Endothelial cell of umbilical vein (primary cell): ENCODE measurements at regions not wholly inside any gene's neighbourhood (a gene's known extent, or its start where the extent isn't known, plus 50 kb on each side); places are given as distances from the start of the nearest gene placed in this dataset.

ENCODE experiments used
- BruUV-seq: library from RNA; stranded (reverse); fragments of 400-500 nt; replicated peaks from 2 replicates; lab custom pipeline; 2021; lab: Mats Ljungman, UMichigan
- CTCF ChIA-PET: fragments of 300-600, 350-600 bp; sonication (Branson Sonifier 250); formaldehyde crosslinking; loops from one replicate; lab custom pipeline; 2021; ENCODE audit warnings: antibody characterized with exemption, inconsistent platforms; lab: Charles Lee
- POLR2A ChIA-PET: fragments of 300-600, 350-600 bp; sonication (Branson Sonifier 250); formaldehyde crosslinking; loops from one replicate; lab custom pipeline; 2021; ENCODE audit warnings: antibody characterized with exemption, inconsistent platforms; lab: Charles Lee
- DNase-seq: peaks from one replicate; pipeline ENCODE4 v3.0.0-alpha.2; 2011; ENCODE audit warnings: low read depth, low spot score
- FAIRE-seq: peaks from 2 replicates; lab custom pipeline; 2011; peaks lifted over from hg19 to GRCh38; lab: Jason Lieb, UNC
- H2AFZ ChIP-seq: 2 replicates; pipeline ENCODE4 v1.6.0; 2012; ENCODE audit warnings: low read depth, low read length, control low read depth, inconsistent platforms
- H3K27ac ChIP-seq: 2 replicates; pipeline ENCODE4 v1.5.1; 2011; ENCODE audit warnings: low read depth, mild to moderate bottlenecking, control low read depth, low read length, moderate library complexity; ENCODE audit not compliant: insufficient read depth
- H3K27me3 ChIP-seq, 2 experiments: 2 replicates each; pipeline versions ENCODE4 v1.6.0 to v1.6.1; 2011; ENCODE audit warnings: low read length in 2 of 2, mixed read lengths in 1 of 2; ENCODE audit not compliant: control insufficient read depth in 2 of 2, insufficient read depth in 2 of 2
- H3K36me3 ChIP-seq, 2 experiments: 2 replicates in 1 of 2; 3 replicates in 1 of 2; pipeline ENCODE4 v1.5.1; 2011; ENCODE audit warnings: low read length in 2 of 2, mild to moderate bottlenecking in 1 of 2, moderate library complexity in 1 of 2; ENCODE audit not compliant: control insufficient read depth in 2 of 2, insufficient read depth in 2 of 2; ENCODE audit errors: extremely low read depth in 1 of 2
- H3K4me1 ChIP-seq: 3 replicates; pipeline ENCODE4 v1.5.1; 2011; ENCODE audit warnings: mild to moderate bottlenecking, low read length; ENCODE audit not compliant: control insufficient read depth, insufficient read depth; ENCODE audit errors: extremely low read depth
- H3K4me2 ChIP-seq: 2 replicates; pipeline ENCODE4 v1.6.1; 2011; ENCODE audit warnings: low read length, control low read depth, mixed read lengths; ENCODE audit not compliant: insufficient read depth
- H3K4me3 ChIP-seq, 3 experiments: fragments of 200-600 bp in 1 of 3; sonication (generic), shearing (Covaris generic) in 1 of 3; replicated peaks in 1 of 3; 2 replicates each; pipeline ENCODE4 v1.5.1; 2011 to 2016; ENCODE audit warnings: control low read depth in 3 of 3, low read length in 3 of 3, mild to moderate bottlenecking in 2 of 3, inconsistent platforms in 1 of 3, low read depth in 1 of 3, moderate library complexity in 1 of 3; ENCODE audit not compliant: insufficient read depth in 1 of 3
- H3K79me2 ChIP-seq: 2 replicates; pipeline ENCODE4 v1.6.0; 2012; ENCODE audit warnings: low read length, inconsistent platforms; ENCODE audit not compliant: control insufficient read depth, insufficient read depth
- H3K9ac ChIP-seq: replicated peaks from 2 replicates; pipeline ENCODE3; 2011; ENCODE audit warnings: low read length, control low read depth; ENCODE audit not compliant: insufficient read depth; ENCODE audit errors: extremely low read depth
- H3K9me1 ChIP-seq: replicated peaks from 3 replicates; pipeline ENCODE4 v1.6.0; 2011; ENCODE audit warnings: mild to moderate bottlenecking, low read length; ENCODE audit not compliant: control insufficient read depth, insufficient read depth; ENCODE audit errors: extremely low read depth
- H3K9me3 ChIP-seq: replicated peaks from 2 replicates; pipeline ENCODE4 v1.5.1; 2012; ENCODE audit warnings: low read length, inconsistent platforms; ENCODE audit not compliant: control insufficient read depth, insufficient read depth
- H4K20me1 ChIP-seq: replicated peaks from 2 replicates; pipeline ENCODE3; 2011; ENCODE audit warnings: mild to moderate bottlenecking, low read length; ENCODE audit not compliant: control insufficient read depth, insufficient read depth; ENCODE audit errors: extremely low read depth
- EZH2 ChIP-seq: IDR thresholded peaks from 2 replicates; pipeline ENCODE4 v1.6.1; 2012; ENCODE audit warnings: borderline replicate concordance, low read depth, mild to moderate bottlenecking, moderate library complexity, low read length, inconsistent platforms; ENCODE audit not compliant: severe bottlenecking
- FOS ChIP-seq: IDR thresholded peaks from 2 replicates; pipeline ENCODE4 v1.6.1; 2011; ENCODE audit warnings: mild to moderate bottlenecking, low read length, moderate library complexity, borderline replicate concordance; ENCODE audit not compliant: insufficient read depth
- GATA2 ChIP-seq: IDR thresholded peaks from 2 replicates; pipeline ENCODE4 v1.7.0; 2011; ENCODE audit warnings: low read depth, mild to moderate bottlenecking, moderate library complexity, mixed read lengths, low read length; ENCODE audit not compliant: insufficient read length, insufficient read depth
- JUN ChIP-seq: IDR thresholded peaks from 2 replicates; pipeline ENCODE4 v1.6.1; 2011; ENCODE audit warnings: borderline replicate concordance, low read depth; ENCODE audit not compliant: insufficient read length, insufficient read depth
- POLR2A ChIP-seq: IDR thresholded peaks from 2 replicates; pipeline ENCODE4 v1.6.1; 2012; ENCODE audit warnings: low read depth, mild to moderate bottlenecking, control low read depth, low read length
- POLR2AphosphoS5 ChIP-seq: IDR thresholded peaks from 2 replicates; pipeline ENCODE4 v1.6.1; 2012; ENCODE audit warnings: low read depth, mild to moderate bottlenecking, control low read depth, low read length, moderate library complexity; ENCODE audit not compliant: insufficient read depth
- dilution Hi-C: fragments of 300-500 bp; cut with MboI; formaldehyde crosslinking; loops from one replicate; pipeline ENCODE4 v1.15.0; 2019; ENCODE audit warnings: low sequenced_read_pairs; ENCODE audit not compliant: extremely low pct_ligation_motif_present
- intact Hi-C: fragments of 100-400 bp; cut with micrococcal nuclease; formaldehyde crosslinking; loops from one replicate; pipeline ENCODE4 v1.10.0; 2022
- TF ChIP-seq, protein P1 (sequence below): IDR thresholded peaks from 2 replicates; pipeline ENCODE4 v1.6.1; 2011; ENCODE audit not compliant: insufficient read depth, insufficient read length
- TF ChIP-seq, protein P2 (sequence below), 2 donors: IDR thresholded peaks; 1 replicate in 1 of 2; 2 replicates in 1 of 2; pipeline ENCODE4 v1.5.1; 2011; ENCODE audit warnings: low read length in 2 of 2, mild to moderate bottlenecking in 2 of 2, moderate library complexity in 2 of 2, control low read depth in 1 of 2, inconsistent platforms in 1 of 2, low read depth in 1 of 2; ENCODE audit not compliant: insufficient read depth in 1 of 2; ENCODE audit errors: extremely low read depth in 1 of 2

DNA sequence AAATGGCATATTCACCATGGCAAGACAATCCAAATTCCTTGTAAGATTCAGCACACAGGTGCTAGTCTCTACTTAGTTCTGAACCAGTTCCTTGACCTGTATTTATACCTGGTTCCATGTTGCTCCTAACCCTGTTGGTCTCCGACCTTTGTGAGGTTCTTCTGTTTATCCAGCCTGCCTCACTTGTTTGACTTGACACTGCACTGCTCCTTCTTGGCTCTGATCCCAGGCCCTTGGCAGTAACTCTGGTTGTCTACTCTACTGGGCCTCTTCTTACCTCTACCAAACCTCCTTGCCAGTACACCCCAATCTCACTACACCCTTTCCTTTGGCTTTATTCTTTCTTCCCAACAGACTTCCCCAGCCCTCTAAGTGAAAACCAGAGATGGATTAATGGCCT lies 419.4 kb upstream of the USP24 start:
- TF ChIP-seq POLR2AphosphoS5, result no peak
- TF ChIP-seq FOS, result no peak
- TF ChIP-seq EZH2, result no peak
- no peak for TF ChIP-seq JUN
- TF ChIP-seq POLR2A, result no peak
- TF ChIP-seq GATA2, result no peak
- TF ChIP-seq, protein P1, sequence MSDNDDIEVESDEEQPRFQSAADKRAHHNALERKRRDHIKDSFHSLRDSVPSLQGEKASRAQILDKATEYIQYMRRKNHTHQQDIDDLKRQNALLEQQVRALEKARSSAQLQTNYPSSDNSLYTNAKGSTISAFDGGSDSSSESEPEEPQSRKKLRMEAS, result no peak
- TF ChIP-seq, protein P2, sequence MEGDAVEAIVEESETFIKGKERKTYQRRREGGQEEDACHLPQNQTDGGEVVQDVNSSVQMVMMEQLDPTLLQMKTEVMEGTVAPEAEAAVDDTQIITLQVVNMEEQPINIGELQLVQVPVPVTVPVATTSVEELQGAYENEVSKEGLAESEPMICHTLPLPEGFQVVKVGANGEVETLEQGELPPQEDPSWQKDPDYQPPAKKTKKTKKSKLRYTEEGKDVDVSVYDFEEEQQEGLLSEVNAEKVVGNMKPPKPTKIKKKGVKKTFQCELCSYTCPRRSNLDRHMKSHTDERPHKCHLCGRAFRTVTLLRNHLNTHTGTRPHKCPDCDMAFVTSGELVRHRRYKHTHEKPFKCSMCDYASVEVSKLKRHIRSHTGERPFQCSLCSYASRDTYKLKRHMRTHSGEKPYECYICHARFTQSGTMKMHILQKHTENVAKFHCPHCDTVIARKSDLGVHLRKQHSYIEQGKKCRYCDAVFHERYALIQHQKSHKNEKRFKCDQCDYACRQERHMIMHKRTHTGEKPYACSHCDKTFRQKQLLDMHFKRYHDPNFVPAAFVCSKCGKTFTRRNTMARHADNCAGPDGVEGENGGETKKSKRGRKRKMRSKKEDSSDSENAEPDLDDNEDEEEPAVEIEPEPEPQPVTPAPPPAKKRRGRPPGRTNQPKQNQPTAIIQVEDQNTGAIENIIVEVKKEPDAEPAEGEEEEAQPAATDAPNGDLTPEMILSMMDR (IDR thresholded peaks at IDR 0.05; ENCODE audit: extremely low read depth in 1 of 2, insufficient read depth in 1 of 2, low read depth in 1 of 2, low read length in 2 of 2), result no peak
- FAIRE-seq (no peak), DNase-seq (no peak)
- Histone ChIP-seq H3K27ac (no peak overlapping the region), H3K27me3 (no peaks in the 10 kb centered on the region), H3K36me3 (no peaks in the 10 kb centered on the region), H3K9me3 (no peaks in the 10 kb centered on the region), H2AFZ (no peak overlapping the region), H3K4me2 (no peak overlapping the region), H3K79me2 (no peaks in the 10 kb centered on the region), H4K20me1 (no peaks in the 10 kb centered on the region), H3K9me1 (no peaks in the 10 kb centered on the region), H3K9ac (no peak overlapping the region), H3K4me1 (no peaks in the 10 kb centered on the region), H3K4me3 (no peak overlapping the region)
- no TSS peak for BruUV-seq
- CTCF ChIA-PET, result no interaction called here
- intact Hi-C loops, result no loop called here
- dilution Hi-C loops, result no loop called here
- POLR2A ChIA-PET, result no interaction called here
